ENCODE measurements at regions not wholly inside any gene's neighbourhood (a gene's known extent, or its start where the extent isn't known, plus 50 kb on each side); places are given as distances from the start of the nearest gene placed in this dataset.

DNA sequence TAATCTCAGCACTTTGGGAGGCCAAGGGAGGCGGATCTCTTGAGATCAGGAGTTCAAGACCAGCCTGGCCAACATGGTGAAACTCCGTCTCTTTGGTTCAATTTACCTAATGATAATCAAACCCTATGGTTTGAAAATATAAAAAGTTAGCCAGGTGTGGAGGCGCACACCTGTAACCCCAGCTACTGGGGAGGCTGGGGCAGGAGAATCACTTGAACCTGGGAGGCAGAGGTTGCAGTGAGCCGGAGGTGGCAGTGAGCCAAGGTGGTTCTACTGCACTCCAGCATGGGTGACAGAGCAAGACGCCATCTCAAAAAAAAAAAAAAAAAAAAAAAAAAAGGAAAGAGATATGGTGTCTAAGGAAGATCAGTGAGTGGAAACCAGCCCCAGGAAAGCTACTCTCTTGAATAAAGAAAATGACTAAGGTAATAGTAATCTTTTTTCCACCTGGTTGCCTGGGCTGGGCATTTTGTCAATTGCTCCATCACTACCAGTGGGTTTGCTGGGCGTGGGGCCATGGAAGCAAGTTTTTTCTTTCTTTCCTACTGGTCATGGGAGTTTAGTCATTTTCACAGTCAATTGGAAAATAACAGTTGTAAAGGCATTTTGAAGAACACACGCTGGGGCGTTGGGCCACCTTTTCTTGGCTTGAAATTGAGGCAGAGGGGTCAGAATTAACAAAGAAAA, 387.6 kb upstream of the RGMA start:
- Histone ChIP-seq H3K36me3 (ENCODE audit: control insufficient read depth in 1 of 2, insufficient read depth in 2 of 2, low read depth in 1 of 2, low read length in 2 of 2) (no peaks in the 10 kb centered on the region), H2AK5ac (ENCODE audit: low read length, severe bottlenecking) (no peak overlapping the region), H3K23ac (ENCODE audit: low read length in 2 of 2) (no peak overlapping the region), H2AFZ (ENCODE audit: low read depth, low read length) (no peak overlapping the region), H3K27me3 (ENCODE audit: control insufficient read depth in 1 of 2, insufficient read depth in 1 of 2, low read length in 2 of 2) (peaks cover 0 to 27% of the 10 kb centered on the region in 2 experiments), H2BK15ac (ENCODE audit: low read depth, poor library complexity, severe bottlenecking) (no peak overlapping the region), H2BK12ac (ENCODE audit: low read length in 2 of 2) (no peak overlapping the region), H3K4me3 (ENCODE audit: insufficient read depth in 1 of 2, low read depth in 1 of 2, low read length in 2 of 2) (no peak overlapping the region), H3K4me2 (ENCODE audit: low read length, poor library complexity, severe bottlenecking) (no peak overlapping the region), H3K4ac (ENCODE audit: low read depth in 1 of 2, low read length in 2 of 2) (no peak overlapping the region), H3K9ac (ENCODE audit: low read length) (no peak overlapping the region), H4K8ac (ENCODE audit: low read length) (no peak overlapping the region), H3K4me1 (ENCODE audit: control insufficient read depth, insufficient read depth, low read depth, low read length) (no peaks in the 10 kb centered on the region), H3K79me1 (replicated peaks; ENCODE audit: low read length, poor library complexity, severe bottlenecking) (no peaks in the 10 kb centered on the region), H2BK120ac (ENCODE audit: low read depth, low read length) (no peak overlapping the region), H4K91ac (ENCODE audit: low read length) (no peak overlapping the region), H3K18ac (ENCODE audit: low read depth in 1 of 2, low read length in 2 of 2) (no peak overlapping the region), H3K9me3 (ENCODE audit: control insufficient read depth, low read length) (no peaks in the 10 kb centered on the region), H3K14ac (ENCODE audit: low read length in 2 of 2) (no peak overlapping the region), H2BK5ac (ENCODE audit: low read depth, low read length, poor library complexity, severe bottlenecking) (no peak overlapping the region), H3K27ac (ENCODE audit: low read length, poor library complexity, severe bottlenecking) (no peak overlapping the region)
- no peak for DNase-seq
- WGBS, result 53% methylated on average over 6 of the region's 8 CpGs

DNA sequence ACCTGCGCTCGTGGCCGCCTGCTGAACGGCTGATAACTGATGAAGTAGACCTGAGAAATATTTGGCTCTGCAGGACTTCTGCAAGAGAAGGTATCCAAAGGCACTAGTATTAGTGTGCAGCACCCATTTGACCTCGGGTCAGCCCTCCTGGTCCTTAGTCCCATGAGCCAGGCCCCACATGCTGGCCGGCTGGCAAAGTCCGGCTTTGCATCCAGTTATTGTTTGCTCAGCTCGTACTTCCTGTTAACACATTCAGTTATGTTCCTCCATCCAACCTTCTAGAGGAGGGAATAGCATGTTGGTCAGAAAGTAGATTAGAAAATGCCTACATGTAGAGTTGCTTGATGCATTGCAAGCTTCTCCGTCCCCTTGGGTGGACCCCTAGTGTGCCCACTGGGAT, 385.7 kb upstream of the RGMA start:
- H4K91ac ChIP-seq (ENCODE audit: low read length), result no peak overlapping the region
- H3K4me2 ChIP-seq (ENCODE audit: low read length, poor library complexity, severe bottlenecking), result no peak overlapping the region
- H2BK15ac ChIP-seq (ENCODE audit: low read depth, poor library complexity, severe bottlenecking), result no peak overlapping the region
- H4K8ac ChIP-seq (ENCODE audit: low read length), result no peak overlapping the region
- H3K36me3 ChIP-seq (ENCODE audit: control insufficient read depth in 1 of 2, insufficient read depth in 2 of 2, low read depth in 1 of 2, low read length in 2 of 2), result no peaks in the 10 kb centered on the region
- H2AK5ac ChIP-seq (ENCODE audit: low read length, severe bottlenecking), result no peak overlapping the region
- H3K79me1 ChIP-seq (replicated peaks; ENCODE audit: low read length, poor library complexity, severe bottlenecking), result no peaks in the 10 kb centered on the region
- H3K14ac ChIP-seq (ENCODE audit: low read length in 2 of 2), result no peak overlapping the region
- H3K9me3 ChIP-seq (ENCODE audit: control insufficient read depth, low read length), result no peaks in the 10 kb centered on the region
- H2BK120ac ChIP-seq (ENCODE audit: low read depth, low read length), result no peak overlapping the region
- H3K27ac ChIP-seq (ENCODE audit: low read length, poor library complexity, severe bottlenecking), result no peak overlapping the region
- H3K4ac ChIP-seq (ENCODE audit: low read depth in 1 of 2, low read length in 2 of 2), result no peak overlapping the region
- no peak overlapping the region for H3K9ac ChIP-seq (ENCODE audit: low read length)
- no peak overlapping the region for H3K4me3 ChIP-seq (ENCODE audit: insufficient read depth in 1 of 2, low read depth in 1 of 2, low read length in 2 of 2)
- no peaks in the 10 kb centered on the region for H3K4me1 ChIP-seq (ENCODE audit: control insufficient read depth, insufficient read depth, low read depth, low read length)
- no peak overlapping the region for H3K18ac ChIP-seq (ENCODE audit: low read depth in 1 of 2, low read length in 2 of 2)
- H2BK5ac ChIP-seq (ENCODE audit: low read depth, low read length, poor library complexity, severe bottlenecking), result no peak overlapping the region
- no peak overlapping the region for H2BK12ac ChIP-seq (ENCODE audit: low read length in 2 of 2)
- H2AFZ ChIP-seq (ENCODE audit: low read depth, low read length), result peak overlapping the region; percentile 23
- no peak overlapping the region for H3K23ac ChIP-seq (ENCODE audit: low read length in 2 of 2)
- WGBS, result 81% methylated on average over 6 of the region's 9 CpGs
- peaks cover 0 to 27% of the 10 kb centered on the region in 2 experiments for H3K27me3 ChIP-seq (ENCODE audit: control insufficient read depth in 1 of 2, insufficient read depth in 1 of 2, low read length in 2 of 2)
- no peak for DNase-seq

DNA sequence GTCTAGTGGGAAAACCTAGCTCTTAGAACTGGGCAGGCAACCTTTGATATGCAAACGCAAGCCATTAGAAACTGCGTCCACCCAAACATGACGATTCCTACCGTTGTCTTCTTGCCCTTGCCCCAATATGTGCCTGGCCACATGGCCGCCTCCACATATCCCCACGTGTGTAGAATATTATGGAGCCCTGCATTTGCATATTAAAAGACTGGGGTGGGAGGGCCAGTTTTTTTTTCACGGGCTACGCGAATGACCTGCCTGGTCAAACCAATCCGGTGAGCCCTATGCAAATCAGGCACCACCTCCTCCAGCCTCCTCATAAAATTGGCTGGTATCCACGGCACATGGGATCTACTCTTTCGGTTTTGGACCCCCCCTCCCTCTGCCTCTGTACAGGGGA, 381.0 kb upstream of the RGMA start:
- H2BK5ac ChIP-seq (ENCODE audit: low read depth, low read length, poor library complexity, severe bottlenecking), result no peak overlapping the region
- no peak overlapping the region for H2BK12ac ChIP-seq (ENCODE audit: low read length in 2 of 2)
- no peak overlapping the region for H2AFZ ChIP-seq (ENCODE audit: low read depth, low read length)
- H2BK15ac ChIP-seq (ENCODE audit: low read depth, poor library complexity, severe bottlenecking), result no peak overlapping the region
- H3K4me2 ChIP-seq (ENCODE audit: low read length, poor library complexity, severe bottlenecking), result no peak overlapping the region
- H3K4me1 ChIP-seq (ENCODE audit: control insufficient read depth, insufficient read depth, low read depth, low read length), result no peaks in the 10 kb centered on the region
- no peaks in the 10 kb centered on the region for H3K36me3 ChIP-seq (ENCODE audit: control insufficient read depth in 1 of 2, insufficient read depth in 2 of 2, low read depth in 1 of 2, low read length in 2 of 2)
- no peak overlapping the region for H3K4me3 ChIP-seq (ENCODE audit: insufficient read depth in 1 of 2, low read depth in 1 of 2, low read length in 2 of 2)
- H3K79me1 ChIP-seq (replicated peaks; ENCODE audit: low read length, poor library complexity, severe bottlenecking), result no peaks in the 10 kb centered on the region
- no peak for DNase-seq
- H3K23ac ChIP-seq (ENCODE audit: low read length in 2 of 2), result no peak overlapping the region
- no peak overlapping the region for H3K9ac ChIP-seq (ENCODE audit: low read length)
- WGBS, result 71% methylated on average over 12 of the region's 12 CpGs
- H2BK120ac ChIP-seq (ENCODE audit: low read depth, low read length), result no peak overlapping the region
- no peak overlapping the region for H4K91ac ChIP-seq (ENCODE audit: low read length)
- no peak overlapping the region for H3K18ac ChIP-seq (ENCODE audit: low read depth in 1 of 2, low read length in 2 of 2)
- no peak overlapping the region for H3K4ac ChIP-seq (ENCODE audit: low read depth in 1 of 2, low read length in 2 of 2)
- H3K9me3 ChIP-seq (ENCODE audit: control insufficient read depth, low read length), result no peaks in the 10 kb centered on the region
- H3K27ac ChIP-seq (ENCODE audit: low read length, poor library complexity, severe bottlenecking), result no peak overlapping the region
- H2AK5ac ChIP-seq (ENCODE audit: low read length, severe bottlenecking), result no peak overlapping the region
- no peaks in the 10 kb centered on the region for H3K27me3 ChIP-seq (ENCODE audit: control insufficient read depth in 1 of 2, insufficient read depth in 1 of 2, low read length in 2 of 2)
- H4K8ac ChIP-seq (ENCODE audit: low read length), result no peak overlapping the region
- H3K14ac ChIP-seq (ENCODE audit: low read length in 2 of 2), result no peak overlapping the region

DNA sequence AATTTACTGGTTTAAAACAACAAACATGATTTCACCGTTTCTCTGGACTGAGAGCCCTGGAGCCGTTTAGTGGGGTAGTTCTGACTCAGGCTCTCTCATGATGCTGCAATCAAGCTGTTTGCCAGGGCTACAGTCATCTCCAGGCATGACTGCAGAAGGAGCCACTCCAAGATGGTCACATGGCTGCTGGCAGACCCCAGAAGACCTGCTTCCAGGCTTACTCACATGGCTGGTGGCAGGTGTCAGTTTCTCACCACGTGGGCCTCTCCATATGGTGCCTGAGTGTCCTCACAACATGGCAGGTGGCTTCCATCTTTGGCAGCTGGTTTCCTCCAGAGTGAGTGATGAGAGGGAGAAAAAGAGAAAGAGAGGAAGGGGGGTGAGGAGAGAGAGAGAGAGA, 378.3 kb upstream of the RGMA start:
- Histone ChIP-seq H3K4me1 (ENCODE audit: control insufficient read depth, insufficient read depth, low read depth, low read length) (no peaks in the 10 kb centered on the region), H3K9me3 (ENCODE audit: control insufficient read depth, low read length) (no peaks in the 10 kb centered on the region), H2BK5ac (ENCODE audit: low read depth, low read length, poor library complexity, severe bottlenecking) (no peak overlapping the region), H3K4ac (ENCODE audit: low read depth in 1 of 2, low read length in 2 of 2) (no peak overlapping the region), H2BK120ac (ENCODE audit: low read depth, low read length) (no peak overlapping the region), H2AFZ (ENCODE audit: low read depth, low read length) (no peak overlapping the region), H4K91ac (ENCODE audit: low read length) (no peak overlapping the region), H3K79me1 (replicated peaks; ENCODE audit: low read length, poor library complexity, severe bottlenecking) (no peaks in the 10 kb centered on the region), H2BK12ac (ENCODE audit: low read length in 2 of 2) (no peak overlapping the region), H3K27ac (ENCODE audit: low read length, poor library complexity, severe bottlenecking) (no peak overlapping the region), H3K4me2 (ENCODE audit: low read length, poor library complexity, severe bottlenecking) (no peak overlapping the region), H3K4me3 (ENCODE audit: insufficient read depth in 1 of 2, low read depth in 1 of 2, low read length in 2 of 2) (no peak overlapping the region), H3K9ac (ENCODE audit: low read length) (peak overlapping the region; percentile 27), H2BK15ac (ENCODE audit: low read depth, poor library complexity, severe bottlenecking) (no peak overlapping the region), H3K18ac (ENCODE audit: low read depth in 1 of 2, low read length in 2 of 2) (no peak overlapping the region), H3K27me3 (ENCODE audit: control insufficient read depth in 1 of 2, insufficient read depth in 1 of 2, low read length in 2 of 2) (peaks cover 0 to 1% of the 10 kb centered on the region in 2 experiments), H3K36me3 (ENCODE audit: control insufficient read depth in 1 of 2, insufficient read depth in 2 of 2, low read depth in 1 of 2, low read length in 2 of 2) (no peaks in the 10 kb centered on the region), H3K14ac (ENCODE audit: low read length in 2 of 2) (no peak overlapping the region), H2AK5ac (ENCODE audit: low read length, severe bottlenecking) (no peak overlapping the region), H3K23ac (ENCODE audit: low read length in 2 of 2) (no peak overlapping the region), H4K8ac (ENCODE audit: low read length) (no peak overlapping the region)
- WGBS, result 29% methylated on average over 3 of the region's 3 CpGs
- DNase-seq, result no peak
